Epithelial cell of esophagus (primary cell): ENCODE measurements at regions not wholly inside any gene's neighbourhood (a gene's known extent, or its start where the extent isn't known, plus 50 kb on each side); places are given as distances from the start of the nearest gene placed in this dataset.
A peak's percentile ranks its signal among the peaks of the same experiment; 100 is the strongest.
"Not testable (repeated sequence)": the region's sequence is repeated elsewhere in the genome, so short reads cannot be mapped to it uniquely, and the experiment has no call there.

Experiments used
- DNase-seq: peaks from one replicate; pipeline ENCODE4 v3.0.0; 2010; ENCODE audit warnings: low read depth
- H3K4me3 ChIP-seq: 2 replicates; pipeline ENCODE4 v1.5.1; 2011; ENCODE audit warnings: mild to moderate bottlenecking, low read length, control low read depth
- TF ChIP-seq, protein P1 (sequence below): IDR thresholded peaks from 2 replicates; pipeline ENCODE4 v1.5.1; 2011; ENCODE audit warnings: low read depth, mild to moderate bottlenecking, low read length, control low read depth, inconsistent platforms; ENCODE audit not compliant: insufficient read depth; ENCODE audit errors: missing control alignments

DNA sequence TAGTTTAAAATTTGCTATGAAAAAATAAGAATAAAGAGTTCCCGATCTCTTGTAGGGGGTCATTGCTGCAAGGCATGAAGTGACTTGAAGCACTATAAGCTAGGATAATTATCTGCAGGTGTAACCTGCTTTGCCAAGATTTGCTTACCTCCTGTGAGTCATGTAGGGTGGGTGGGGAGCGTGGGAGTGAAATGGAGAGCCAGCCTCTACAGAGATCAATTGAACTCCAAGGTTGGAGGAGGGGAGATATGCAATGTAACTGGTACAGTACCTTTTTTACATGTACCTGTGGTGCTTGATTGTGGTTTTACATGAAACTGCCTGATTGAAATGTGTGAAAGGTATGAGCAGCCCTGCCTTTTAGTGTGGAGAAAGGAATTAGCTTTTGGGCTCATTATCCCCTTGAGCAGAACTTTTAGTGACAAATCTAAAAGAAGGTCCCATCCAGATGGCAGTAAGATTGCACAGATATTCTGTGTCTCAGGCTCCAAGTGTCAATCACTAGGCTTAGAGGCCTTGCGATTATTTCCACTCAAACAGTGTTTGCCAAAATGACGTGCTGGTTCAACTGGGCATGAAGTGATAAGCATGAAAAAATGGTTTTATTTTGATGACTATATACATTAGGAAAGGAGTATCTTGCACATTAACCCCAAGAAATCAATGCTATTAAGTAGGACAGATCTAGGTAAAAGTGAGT is 138.6 kb upstream of the GRB10 start:
- DNase-seq: peak; percentile 59
- TF ChIP-seq, protein P1, sequence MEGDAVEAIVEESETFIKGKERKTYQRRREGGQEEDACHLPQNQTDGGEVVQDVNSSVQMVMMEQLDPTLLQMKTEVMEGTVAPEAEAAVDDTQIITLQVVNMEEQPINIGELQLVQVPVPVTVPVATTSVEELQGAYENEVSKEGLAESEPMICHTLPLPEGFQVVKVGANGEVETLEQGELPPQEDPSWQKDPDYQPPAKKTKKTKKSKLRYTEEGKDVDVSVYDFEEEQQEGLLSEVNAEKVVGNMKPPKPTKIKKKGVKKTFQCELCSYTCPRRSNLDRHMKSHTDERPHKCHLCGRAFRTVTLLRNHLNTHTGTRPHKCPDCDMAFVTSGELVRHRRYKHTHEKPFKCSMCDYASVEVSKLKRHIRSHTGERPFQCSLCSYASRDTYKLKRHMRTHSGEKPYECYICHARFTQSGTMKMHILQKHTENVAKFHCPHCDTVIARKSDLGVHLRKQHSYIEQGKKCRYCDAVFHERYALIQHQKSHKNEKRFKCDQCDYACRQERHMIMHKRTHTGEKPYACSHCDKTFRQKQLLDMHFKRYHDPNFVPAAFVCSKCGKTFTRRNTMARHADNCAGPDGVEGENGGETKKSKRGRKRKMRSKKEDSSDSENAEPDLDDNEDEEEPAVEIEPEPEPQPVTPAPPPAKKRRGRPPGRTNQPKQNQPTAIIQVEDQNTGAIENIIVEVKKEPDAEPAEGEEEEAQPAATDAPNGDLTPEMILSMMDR: no peak
- H3K4me3 ChIP-seq: no peak overlapping the region

DNA sequence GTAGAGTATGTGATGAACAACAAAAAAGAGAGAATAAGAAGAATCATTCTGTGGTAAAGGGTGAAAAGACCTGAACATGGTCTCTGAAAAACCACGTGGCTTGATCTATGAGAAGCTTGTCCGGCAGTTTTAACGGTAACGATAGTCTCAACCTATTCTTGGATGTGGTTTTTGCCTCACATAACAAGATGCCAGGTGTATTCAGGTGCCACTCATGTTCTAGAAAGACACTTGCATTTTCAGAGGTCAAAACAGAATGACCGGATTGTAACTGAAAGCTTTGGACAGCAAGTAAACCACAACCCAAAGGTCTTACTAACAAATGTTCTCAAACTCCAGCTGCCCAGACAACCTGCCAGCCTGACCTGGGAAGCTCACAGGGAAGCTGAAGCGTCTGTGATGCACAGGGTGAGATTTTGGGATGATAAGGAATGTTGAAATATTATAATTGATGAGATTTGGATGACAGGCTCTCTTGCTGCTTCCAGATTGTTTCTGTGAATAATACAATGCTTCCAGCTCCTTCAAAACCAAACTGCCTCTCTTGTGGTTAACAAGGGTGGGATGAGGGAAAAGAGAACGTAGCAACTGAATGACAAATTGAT is 137.4 kb upstream of the GRB10 start:
- TF ChIP-seq, protein P1: no peak
- DNase-seq: no peak
- H3K4me3 ChIP-seq: no peak overlapping the region

GRCh38 chr7:50915621-50916020 is 132.9 kb upstream of the GRB10 start:
- H3K4me3 ChIP-seq: no peak overlapping the region
- TF ChIP-seq, protein P1: no peak
- no peak for DNase-seq

GRCh38 chr7:50914460-50914859 is 131.8 kb upstream of the GRB10 start:
- DNase-seq: no peak
- H3K4me3 ChIP-seq: no peak overlapping the region
- TF ChIP-seq, protein P1: no peak

- no peak for DNase-seq
- no peak overlapping the region for H3K4me3 ChIP-seq
- TF ChIP-seq, protein P1: no peak
These were observed 126.1 kb upstream of the GRB10 start for GRCh38 chr7:50908628-50909290.

- H3K4me3 ChIP-seq, DNase-seq: not testable (repeated sequence)
These were observed 116.1 kb upstream of the GRB10 start for GRCh38 chr7:50898604-50899477.

- H3K4me3 ChIP-seq: not testable (repeated sequence)
- peak; percentile 41 for DNase-seq
These were observed 104.4 kb upstream of the GRB10 start for GRCh38 chr7:50887061-50887460.
